ENCODE measurements at regions not wholly inside any gene's neighbourhood (a gene's known extent, or its start where the extent isn't known, plus 50 kb on each side); places are given as distances from the start of the nearest gene placed in this dataset.

DNA sequence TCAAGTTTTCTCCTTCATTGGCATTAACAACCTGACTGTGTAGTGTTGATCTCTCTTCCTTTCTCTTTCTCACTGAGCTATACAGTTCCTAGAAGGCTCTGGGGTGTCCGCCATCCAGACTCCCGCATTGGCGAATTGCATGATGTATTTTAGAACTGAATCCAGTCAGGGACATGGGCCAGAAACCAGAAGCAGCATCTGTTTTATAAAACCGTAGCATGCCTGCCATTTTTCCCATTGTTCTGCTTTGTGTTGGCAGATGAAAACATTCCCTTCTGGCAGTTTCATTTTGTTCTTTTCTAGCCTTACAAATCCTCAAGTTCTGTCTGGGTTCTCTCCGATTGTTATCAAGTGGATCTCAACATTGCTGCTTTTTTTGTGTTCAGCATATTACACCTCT, 268.3 kb upstream of the SEL1L start:
- no peak overlapping the region for H3K4me3 ChIP-seq (replicated peaks; ENCODE audit: low read depth, low read length)
- no peak for TF ChIP-seq CTCF (IDR thresholded peaks at IDR 0.05; ENCODE audit: insufficient read depth, low read length, poor library complexity, severe bottlenecking)

DNA sequence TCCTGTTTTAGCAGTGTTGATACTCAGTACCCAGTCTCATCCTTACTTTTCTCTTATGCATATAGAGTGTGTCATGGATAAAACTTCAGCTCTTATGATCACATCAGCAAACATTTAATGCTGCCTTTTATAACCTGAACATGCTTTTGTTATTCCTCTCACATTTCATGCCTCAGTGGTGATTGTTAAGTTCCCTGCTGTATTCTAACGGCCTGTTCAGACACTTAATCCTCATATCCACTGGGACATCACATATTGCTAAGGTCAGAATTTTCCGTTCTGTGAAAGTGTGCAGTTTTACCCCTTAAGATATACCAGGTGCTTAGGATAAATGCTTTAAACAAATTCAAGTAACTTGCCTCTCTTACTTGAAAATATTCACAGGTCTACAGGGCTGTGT, 268.7 kb upstream of the SEL1L start:
- Histone ChIP-seq H3K4me3 (replicated peaks; ENCODE audit: low read depth, low read length) (no peak overlapping the region), H3K36me3 (ENCODE audit: control insufficient read depth, insufficient read depth, low read length) (no peaks in the 10 kb centered on the region), H3K27me3 (replicated peaks; ENCODE audit: control insufficient read depth, insufficient read depth, low read length) (no peaks in the 10 kb centered on the region)
- no peak for TF ChIP-seq CTCF (IDR thresholded peaks at IDR 0.05; ENCODE audit: insufficient read depth, low read length, poor library complexity, severe bottlenecking)
- no peak for DNase-seq (ENCODE audit: extremely low read depth, insufficient read length)

More for the DNA sequence above, 268.3 kb upstream of the SEL1L start:
- no peaks in the 10 kb centered on the region for H3K36me3 ChIP-seq (ENCODE audit: control insufficient read depth, insufficient read depth, low read length)
- no peak for DNase-seq (ENCODE audit: extremely low read depth, insufficient read length)
- no peaks in the 10 kb centered on the region for H3K27me3 ChIP-seq (replicated peaks; ENCODE audit: control insufficient read depth, insufficient read depth, low read length)

DNA sequence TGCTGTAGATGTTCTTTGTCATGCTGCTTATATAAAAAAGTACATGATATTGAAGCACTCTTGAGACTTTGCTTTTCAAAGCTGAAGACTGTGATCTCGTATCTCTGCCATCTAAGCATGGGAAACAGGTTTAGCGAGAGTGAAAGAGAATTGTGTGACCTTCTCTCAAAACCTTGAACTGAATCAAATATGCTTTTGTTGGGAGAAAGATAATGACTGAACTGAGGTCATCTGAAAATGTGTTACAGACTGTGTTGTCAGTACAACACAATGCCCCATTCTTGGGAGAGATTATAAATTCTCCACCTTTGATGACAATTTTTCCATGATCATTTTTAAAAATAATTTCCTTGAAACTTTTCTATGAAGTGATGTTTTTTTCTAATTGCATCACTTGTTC, 272.1 kb upstream of the SEL1L start:
- Histone ChIP-seq H3K27me3 (replicated peaks; ENCODE audit: control insufficient read depth, insufficient read depth, low read length) (no peaks in the 10 kb centered on the region), H3K4me3 (replicated peaks; ENCODE audit: low read depth, low read length) (no peak overlapping the region), H3K36me3 (ENCODE audit: control insufficient read depth, insufficient read depth, low read length) (no peaks in the 10 kb centered on the region)
- DNase-seq (ENCODE audit: extremely low read depth, insufficient read length) = no peak
- no peak for TF ChIP-seq CTCF (IDR thresholded peaks at IDR 0.05; ENCODE audit: insufficient read depth, low read length, poor library complexity, severe bottlenecking)

- no peaks in the 10 kb centered on the region for H3K36me3 ChIP-seq (ENCODE audit: control insufficient read depth, insufficient read depth, low read length)
- no peak for TF ChIP-seq CTCF (IDR thresholded peaks at IDR 0.05; ENCODE audit: insufficient read depth, low read length, poor library complexity, severe bottlenecking)
- H3K27me3 ChIP-seq (replicated peaks; ENCODE audit: control insufficient read depth, insufficient read depth, low read length) = no peaks in the 10 kb centered on the region
- no peak overlapping the region for H3K4me3 ChIP-seq (replicated peaks; ENCODE audit: low read depth, low read length)
- DNase-seq (ENCODE audit: extremely low read depth, insufficient read length) = no peak
These were observed 278.1 kb upstream of the SEL1L start for GRCh38 chr14:81811705-81812269.

DNA sequence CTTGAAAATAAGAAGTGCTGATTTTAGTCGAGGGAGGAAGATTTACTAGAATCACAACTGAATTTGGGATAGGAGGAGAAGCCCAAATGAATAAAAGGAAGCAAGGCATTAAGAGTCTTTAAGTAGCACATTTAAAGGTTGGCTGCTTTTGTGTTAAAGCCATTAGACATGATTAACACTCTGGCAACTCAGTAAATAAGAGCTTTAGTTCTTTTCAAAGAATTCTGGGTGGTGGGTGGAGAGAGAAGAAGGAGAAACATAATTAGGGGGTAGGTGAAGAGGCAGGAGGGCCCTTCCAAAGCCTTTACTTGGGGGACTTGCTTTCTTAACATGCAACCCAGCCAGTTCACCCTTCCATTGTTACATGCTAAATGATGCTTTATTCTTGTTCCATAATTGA, 284.6 kb upstream of the SEL1L start:
- Histone ChIP-seq H3K27me3 (replicated peaks; ENCODE audit: control insufficient read depth, insufficient read depth, low read length) (no peaks in the 10 kb centered on the region), H3K36me3 (ENCODE audit: control insufficient read depth, insufficient read depth, low read length) (no peaks in the 10 kb centered on the region), H3K4me3 (replicated peaks; ENCODE audit: low read depth, low read length) (no peak overlapping the region)
- DNase-seq (ENCODE audit: extremely low read depth, insufficient read length) = no peak
- no peak for TF ChIP-seq CTCF (IDR thresholded peaks at IDR 0.05; ENCODE audit: insufficient read depth, low read length, poor library complexity, severe bottlenecking)

DNA sequence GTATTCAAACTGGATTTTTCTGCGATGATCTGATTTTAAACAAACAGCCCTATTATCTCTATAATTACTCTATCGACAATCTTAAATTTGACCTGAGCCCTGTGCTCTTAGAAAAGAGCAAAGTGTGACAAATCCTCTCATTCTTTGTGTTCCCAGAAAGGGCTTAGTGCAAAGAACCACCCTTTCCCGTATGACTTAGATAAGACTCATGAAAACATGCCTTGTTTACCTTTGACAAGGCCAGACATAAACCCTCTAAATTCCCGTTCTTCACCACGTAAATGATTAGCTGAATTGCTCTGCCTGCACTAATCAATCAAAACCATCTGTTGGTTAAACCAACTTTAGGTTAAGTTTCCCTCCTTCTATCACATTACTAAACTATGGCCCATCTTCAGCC, 285.7 kb upstream of the SEL1L start:
- no peak for TF ChIP-seq CTCF (IDR thresholded peaks at IDR 0.05; ENCODE audit: insufficient read depth, low read length, poor library complexity, severe bottlenecking)
- no peaks in the 10 kb centered on the region for H3K27me3 ChIP-seq (replicated peaks; ENCODE audit: control insufficient read depth, insufficient read depth, low read length)

More for the DNA sequence above, 285.7 kb upstream of the SEL1L start:
- Histone ChIP-seq H3K4me3 (replicated peaks; ENCODE audit: low read depth, low read length) (no peak overlapping the region), H3K36me3 (ENCODE audit: control insufficient read depth, insufficient read depth, low read length) (no peaks in the 10 kb centered on the region)
- no peak for DNase-seq (ENCODE audit: extremely low read depth, insufficient read length)
